ENCODE measurements at regions not wholly inside any gene's neighbourhood (a gene's known extent, or its start where the extent isn't known, plus 50 kb on each side); places are given as distances from the start of the nearest gene placed in this dataset.

- TF ChIP-seq POLR2A (IDR thresholded peaks at IDR 0.05; ENCODE audit: low read depth, low read length) = no peak
- no peak for TF ChIP-seq POLR2AphosphoS5 (IDR thresholded peaks at IDR 0.05; ENCODE audit: low read depth, low read length)
- TF ChIP-seq TAF1 (IDR thresholded peaks at IDR 0.05; ENCODE audit: borderline replicate concordance, low read depth, low read length) = no peak
Measured at GRCh38 chr15:38112406-38112805, 140.2 kb upstream of the SPRED1 start.

Measured in GM12892 (cell line).